ENCODE measurements at regions not wholly inside any gene's neighbourhood (a gene's known extent, or its start where the extent isn't known, plus 50 kb on each side); places are given as distances from the start of the nearest gene placed in this dataset.
"Not testable (repeated sequence)": the region's sequence is repeated elsewhere in the genome, so short reads cannot be mapped to it uniquely, and the experiment has no call there.

DNA sequence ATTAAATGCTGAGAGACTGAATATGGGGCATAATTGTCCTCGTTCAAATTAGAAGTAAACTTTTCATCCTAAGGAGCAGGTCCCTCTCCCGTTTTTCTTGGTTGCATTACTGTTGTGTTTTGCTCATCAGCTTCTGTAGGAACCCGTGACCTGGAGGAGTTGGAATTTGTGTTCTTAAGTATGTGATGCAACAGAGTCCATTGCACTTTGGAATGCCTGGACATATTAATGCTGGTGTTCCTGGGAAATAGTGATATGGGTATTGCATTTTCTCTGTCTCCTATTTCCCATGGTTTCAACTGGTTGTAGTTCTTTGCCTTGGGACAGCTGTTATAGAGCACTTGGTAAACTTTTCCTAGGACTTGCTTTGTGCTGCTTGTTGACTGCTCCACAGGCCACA, 417.8 kb upstream of the LCORL start:
- TF ChIP-seq, protein P1, sequence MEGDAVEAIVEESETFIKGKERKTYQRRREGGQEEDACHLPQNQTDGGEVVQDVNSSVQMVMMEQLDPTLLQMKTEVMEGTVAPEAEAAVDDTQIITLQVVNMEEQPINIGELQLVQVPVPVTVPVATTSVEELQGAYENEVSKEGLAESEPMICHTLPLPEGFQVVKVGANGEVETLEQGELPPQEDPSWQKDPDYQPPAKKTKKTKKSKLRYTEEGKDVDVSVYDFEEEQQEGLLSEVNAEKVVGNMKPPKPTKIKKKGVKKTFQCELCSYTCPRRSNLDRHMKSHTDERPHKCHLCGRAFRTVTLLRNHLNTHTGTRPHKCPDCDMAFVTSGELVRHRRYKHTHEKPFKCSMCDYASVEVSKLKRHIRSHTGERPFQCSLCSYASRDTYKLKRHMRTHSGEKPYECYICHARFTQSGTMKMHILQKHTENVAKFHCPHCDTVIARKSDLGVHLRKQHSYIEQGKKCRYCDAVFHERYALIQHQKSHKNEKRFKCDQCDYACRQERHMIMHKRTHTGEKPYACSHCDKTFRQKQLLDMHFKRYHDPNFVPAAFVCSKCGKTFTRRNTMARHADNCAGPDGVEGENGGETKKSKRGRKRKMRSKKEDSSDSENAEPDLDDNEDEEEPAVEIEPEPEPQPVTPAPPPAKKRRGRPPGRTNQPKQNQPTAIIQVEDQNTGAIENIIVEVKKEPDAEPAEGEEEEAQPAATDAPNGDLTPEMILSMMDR (IDR thresholded peaks at IDR 0.05) = no peak
- TF ChIP-seq EP300 (IDR thresholded peaks at IDR 0.05) = no peak
- TF ChIP-seq POLR2A (IDR thresholded peaks at IDR 0.05) = no peak
- no peak for TF ChIP-seq POLR2AphosphoS5 (IDR thresholded peaks at IDR 0.05)
- 78 to 80% methylated on average over 3 of the region's 3 CpGs for WGBS, 2 donors

DNA sequence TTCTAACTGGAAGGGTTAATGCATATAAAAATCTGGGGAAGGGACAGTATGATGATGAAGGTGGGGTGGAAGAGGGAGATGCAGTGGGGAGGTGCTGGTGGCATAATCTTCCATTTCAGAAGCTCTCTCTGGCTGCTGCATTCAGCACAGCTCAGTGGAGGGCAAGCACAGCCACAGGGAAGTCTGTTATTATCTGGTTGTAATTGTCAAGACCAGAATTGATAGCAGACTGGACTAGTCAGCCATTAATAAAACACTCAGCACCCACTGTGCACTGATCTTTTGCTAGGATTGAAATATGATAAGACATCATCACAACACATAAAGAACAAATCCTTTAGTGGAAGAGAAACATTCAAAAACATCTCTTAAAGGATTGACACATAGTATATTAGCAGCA, 414.2 kb upstream of the LCORL start:
- ATAC-seq (ENCODE audit: low FRiP score in 2 of 2) (no peak), DNase-seq (no peak)
- H3K9me3 ChIP-seq = no peaks in the 10 kb centered on the region
- H3K4me1 ChIP-seq = no peaks in the 10 kb centered on the region
- TF ChIP-seq EP300 (IDR thresholded peaks at IDR 0.05) (no peak), POLR2A (IDR thresholded peaks at IDR 0.05) (no peak), POLR2AphosphoS5 (IDR thresholded peaks at IDR 0.05) (no peak)
- TF ChIP-seq, protein P1 (IDR thresholded peaks at IDR 0.05) = no peak
- no peak overlapping the region for H3K4me3 ChIP-seq
- H3K27me3 ChIP-seq = no peaks in the 10 kb centered on the region
- no peak overlapping the region for H3K27ac ChIP-seq
- H3K36me3 ChIP-seq = no peaks in the 10 kb centered on the region

More for the DNA sequence above, 417.8 kb upstream of the LCORL start:
- Histone ChIP-seq H3K4me1 (no peaks in the 10 kb centered on the region), H3K4me3 (no peak overlapping the region), H3K36me3 (no peaks in the 10 kb centered on the region), H3K9me3 (no peaks in the 10 kb centered on the region), H3K27ac (no peak overlapping the region), H3K27me3 (no peaks in the 10 kb centered on the region)
- DNase-seq (no peak), ATAC-seq (ENCODE audit: low FRiP score in 2 of 2) (no peak)

DNA sequence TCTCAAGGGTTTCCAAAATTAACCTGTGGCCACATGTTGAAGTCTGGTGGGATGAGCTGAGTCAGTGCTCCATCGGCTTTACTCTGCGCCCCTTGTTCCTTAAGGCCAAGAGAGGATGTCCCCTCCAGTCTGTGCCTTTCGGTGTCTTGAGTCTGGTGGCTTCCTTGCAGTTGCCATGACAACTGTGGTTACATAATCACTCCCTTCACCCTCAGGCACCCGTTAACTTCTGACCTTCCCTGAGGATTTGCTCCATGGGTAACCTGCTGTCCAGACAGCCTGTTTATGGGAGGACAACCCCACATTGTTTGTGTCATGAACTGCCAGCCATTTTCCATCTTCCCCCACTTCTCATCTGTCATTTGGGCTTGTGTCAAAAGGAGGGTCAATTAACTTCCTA, 401.1 kb upstream of the LCORL start:
- no peak overlapping the region for H3K27ac ChIP-seq
- H3K9me3 ChIP-seq = no peaks in the 10 kb centered on the region
- H3K36me3 ChIP-seq = no peaks in the 10 kb centered on the region
- DNase-seq = no peak
- no peaks in the 10 kb centered on the region for H3K4me1 ChIP-seq
- 68 to 71% methylated on average over 3 to 4 of the region's 4 CpGs for WGBS, 2 donors
- no peak overlapping the region for H3K4me3 ChIP-seq
- H3K27me3 ChIP-seq = no peaks in the 10 kb centered on the region
- no peak for ATAC-seq (ENCODE audit: low FRiP score in 2 of 2)
- no peak for TF ChIP-seq EP300 (IDR thresholded peaks at IDR 0.05)
- TF ChIP-seq POLR2AphosphoS5 (IDR thresholded peaks at IDR 0.05) = no peak
- TF ChIP-seq, protein P1 (IDR thresholded peaks at IDR 0.05) = no peak
- TF ChIP-seq POLR2A (IDR thresholded peaks at IDR 0.05) = no peak

DNA sequence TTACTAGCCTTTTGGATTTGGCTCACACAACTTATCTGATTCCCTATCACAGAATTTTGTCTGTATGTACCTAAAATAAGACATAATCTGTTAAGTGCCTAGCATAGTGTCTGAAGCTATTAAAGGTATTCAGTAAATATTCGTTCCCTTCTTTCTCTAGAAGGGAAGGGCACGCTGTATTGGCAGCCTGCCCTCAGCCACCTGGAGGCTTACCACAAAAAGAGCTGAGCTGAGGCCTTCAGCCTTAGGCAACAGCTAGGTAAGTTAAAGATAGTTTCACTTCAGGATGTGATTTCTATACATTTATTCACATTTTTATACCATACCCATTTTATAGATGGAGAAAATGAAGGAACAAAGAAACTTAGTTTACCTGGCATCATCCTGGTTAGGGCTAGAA, 400.0 kb upstream of the LCORL start:
- H3K9me3 ChIP-seq = no peaks in the 10 kb centered on the region
- ATAC-seq (ENCODE audit: low FRiP score in 2 of 2) (no peak), DNase-seq (no peak)
- no peaks in the 10 kb centered on the region for H3K27me3 ChIP-seq
- H3K4me3 ChIP-seq = no peak overlapping the region
- H3K36me3 ChIP-seq = no peaks in the 10 kb centered on the region
- 72 to 75% methylated on average over 2 of the region's 2 CpGs for WGBS, 2 donors
- H3K4me1 ChIP-seq = no peaks in the 10 kb centered on the region
- H3K27ac ChIP-seq = no peak overlapping the region
- TF ChIP-seq POLR2AphosphoS5 (IDR thresholded peaks at IDR 0.05) = no peak
- TF ChIP-seq EP300 (IDR thresholded peaks at IDR 0.05) = no peak
- TF ChIP-seq, protein P1 (IDR thresholded peaks at IDR 0.05) = no peak
- TF ChIP-seq POLR2A (IDR thresholded peaks at IDR 0.05) = no peak

DNA sequence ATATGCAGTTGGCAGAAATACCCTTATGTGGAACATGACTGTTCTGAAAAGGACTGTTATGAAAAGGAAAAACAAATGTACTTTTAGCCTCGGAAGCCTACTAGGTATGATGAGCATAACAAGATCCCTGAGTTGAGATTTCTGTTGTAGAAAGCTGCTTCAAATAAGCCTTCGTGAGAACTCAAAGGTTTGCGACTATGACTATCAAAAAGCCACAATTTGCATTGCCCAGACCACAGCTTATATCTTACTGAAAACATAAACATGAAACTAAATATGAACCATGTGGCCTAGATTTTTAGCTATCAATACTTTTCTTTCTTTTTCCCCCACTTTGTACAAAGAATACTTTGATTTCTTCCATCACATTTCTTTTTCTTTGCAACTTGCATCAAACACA, 398.2 kb upstream of the LCORL start:
- Histone ChIP-seq H3K27me3 (no peaks in the 10 kb centered on the region), H3K36me3 (no peaks in the 10 kb centered on the region), H3K4me3 (no peak overlapping the region), H3K9me3 (no peaks in the 10 kb centered on the region), H3K27ac (no peak overlapping the region), H3K4me1 (no peaks in the 10 kb centered on the region)
- 88 to 91% methylated on average over 3 of the region's 3 CpGs for WGBS, 2 donors
- ATAC-seq (ENCODE audit: low FRiP score in 2 of 2) = no peak
- TF ChIP-seq POLR2A (IDR thresholded peaks at IDR 0.05) = no peak
- TF ChIP-seq EP300 (IDR thresholded peaks at IDR 0.05) = no peak
- TF ChIP-seq, protein P1 (IDR thresholded peaks at IDR 0.05) = no peak
- no peak for TF ChIP-seq POLR2AphosphoS5 (IDR thresholded peaks at IDR 0.05)
- DNase-seq = no peak

DNA sequence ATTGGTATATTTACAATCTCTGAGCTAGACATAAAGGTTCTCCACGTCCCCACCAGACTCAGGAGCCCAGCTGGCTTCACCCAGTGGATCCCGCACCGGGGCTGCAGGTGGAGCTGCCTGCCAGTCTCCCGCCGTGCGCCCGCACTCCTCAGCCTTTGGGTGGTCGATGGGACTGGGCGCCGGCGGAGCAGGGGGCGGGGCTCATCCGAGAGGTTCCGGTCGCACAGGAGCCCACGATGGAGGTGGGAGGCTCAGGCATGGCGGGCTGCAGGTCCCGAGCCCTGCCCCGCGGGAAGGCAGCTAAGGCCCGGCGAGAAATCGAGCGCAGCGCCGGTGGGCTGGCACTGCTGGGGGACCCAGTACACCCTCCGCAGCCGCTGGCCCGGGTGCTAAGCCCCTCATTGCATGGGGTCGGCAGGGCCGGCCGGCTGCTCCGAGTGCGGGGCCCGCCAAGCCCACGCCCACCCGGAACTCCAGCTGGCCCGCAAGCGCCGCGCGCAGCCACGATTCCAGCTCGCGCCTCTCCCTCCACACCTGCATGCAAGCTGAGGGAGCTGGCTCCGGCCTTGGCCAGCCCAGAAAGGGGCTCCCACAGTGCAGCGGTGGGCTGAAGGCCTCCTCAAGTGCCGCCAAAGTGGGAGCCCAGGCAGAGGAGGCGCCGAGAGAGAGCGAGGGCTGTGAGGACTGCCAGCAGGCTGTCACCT, 396.8 kb upstream of the LCORL start:
- H3K36me3 ChIP-seq; ATAC-seq (ENCODE audit: low FRiP score in 2 of 2); H3K9me3 ChIP-seq; H3K4me1 ChIP-seq; H3K4me3 ChIP-seq; H3K27ac ChIP-seq; H3K27me3 ChIP-seq: not testable (repeated sequence)
- WGBS, 2 donors = 87 to 93% methylated on average over 11 to 33 of the region's 51 CpGs
- peak in 1 of 2 donors; percentile 76 for DNase-seq

DNA sequence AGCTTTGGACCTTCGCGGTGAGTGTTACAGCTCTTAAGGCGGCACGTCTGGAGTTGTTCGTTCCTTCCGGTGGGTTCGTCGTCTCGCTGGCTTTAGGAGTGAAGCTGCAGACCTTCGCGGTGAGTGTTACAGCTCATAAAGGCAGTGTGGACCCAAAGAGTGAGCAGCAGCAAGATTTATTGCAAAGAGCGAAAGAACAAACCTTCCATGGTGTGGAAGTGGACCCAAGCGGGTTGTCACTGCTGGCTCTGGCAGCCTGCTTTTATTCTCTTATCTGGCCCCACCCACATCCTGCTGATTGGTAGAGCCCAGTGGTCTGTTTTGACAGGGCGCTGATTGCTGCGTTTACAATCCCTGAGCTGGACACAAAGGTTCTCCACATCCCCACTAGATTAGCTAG, 396.1 kb upstream of the LCORL start:
- not testable (repeated sequence) for ATAC-seq (ENCODE audit: low FRiP score in 2 of 2); H3K4me1 ChIP-seq; H3K36me3 ChIP-seq; H3K4me3 ChIP-seq; H3K27ac ChIP-seq; DNase-seq; H3K27me3 ChIP-seq; H3K9me3 ChIP-seq
- WGBS, 2 donors = 87 to 93% methylated on average over 15 of the region's 15 CpGs
